ENCODE measurements at regions not wholly inside any gene's neighbourhood (a gene's known extent, or its start where the extent isn't known, plus 50 kb on each side); places are given as distances from the start of the nearest gene placed in this dataset.

DNA sequence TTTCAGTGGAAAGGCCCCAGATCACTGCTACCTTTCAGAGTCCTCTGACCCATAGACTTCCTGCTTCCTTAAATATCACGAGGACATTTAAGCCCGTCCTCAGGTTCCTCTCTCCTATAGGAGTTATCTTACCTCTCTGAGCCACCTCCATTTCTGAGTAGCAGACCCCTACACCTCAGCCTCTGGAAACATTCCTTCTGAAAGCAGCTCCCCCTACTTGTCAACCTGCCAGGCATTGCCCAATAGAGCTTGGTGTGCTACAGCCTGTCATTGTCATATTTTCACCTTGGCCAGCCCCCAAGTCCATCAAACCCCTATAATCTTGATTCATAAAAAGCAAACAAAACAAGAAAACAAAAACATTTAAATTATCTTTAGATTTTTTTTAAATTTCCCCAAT lies 717.9 kb upstream of the SLC8A1 start:
- TF ChIP-seq, protein P1, sequence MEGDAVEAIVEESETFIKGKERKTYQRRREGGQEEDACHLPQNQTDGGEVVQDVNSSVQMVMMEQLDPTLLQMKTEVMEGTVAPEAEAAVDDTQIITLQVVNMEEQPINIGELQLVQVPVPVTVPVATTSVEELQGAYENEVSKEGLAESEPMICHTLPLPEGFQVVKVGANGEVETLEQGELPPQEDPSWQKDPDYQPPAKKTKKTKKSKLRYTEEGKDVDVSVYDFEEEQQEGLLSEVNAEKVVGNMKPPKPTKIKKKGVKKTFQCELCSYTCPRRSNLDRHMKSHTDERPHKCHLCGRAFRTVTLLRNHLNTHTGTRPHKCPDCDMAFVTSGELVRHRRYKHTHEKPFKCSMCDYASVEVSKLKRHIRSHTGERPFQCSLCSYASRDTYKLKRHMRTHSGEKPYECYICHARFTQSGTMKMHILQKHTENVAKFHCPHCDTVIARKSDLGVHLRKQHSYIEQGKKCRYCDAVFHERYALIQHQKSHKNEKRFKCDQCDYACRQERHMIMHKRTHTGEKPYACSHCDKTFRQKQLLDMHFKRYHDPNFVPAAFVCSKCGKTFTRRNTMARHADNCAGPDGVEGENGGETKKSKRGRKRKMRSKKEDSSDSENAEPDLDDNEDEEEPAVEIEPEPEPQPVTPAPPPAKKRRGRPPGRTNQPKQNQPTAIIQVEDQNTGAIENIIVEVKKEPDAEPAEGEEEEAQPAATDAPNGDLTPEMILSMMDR (IDR thresholded peaks at IDR 0.05): no peak
- TF ChIP-seq POLR2A (IDR thresholded peaks at IDR 0.05): no peak
